ENCODE measurements at regions not wholly inside any gene's neighbourhood (a gene's known extent, or its start where the extent isn't known, plus 50 kb on each side); places are given as distances from the start of the nearest gene placed in this dataset.

DNA sequence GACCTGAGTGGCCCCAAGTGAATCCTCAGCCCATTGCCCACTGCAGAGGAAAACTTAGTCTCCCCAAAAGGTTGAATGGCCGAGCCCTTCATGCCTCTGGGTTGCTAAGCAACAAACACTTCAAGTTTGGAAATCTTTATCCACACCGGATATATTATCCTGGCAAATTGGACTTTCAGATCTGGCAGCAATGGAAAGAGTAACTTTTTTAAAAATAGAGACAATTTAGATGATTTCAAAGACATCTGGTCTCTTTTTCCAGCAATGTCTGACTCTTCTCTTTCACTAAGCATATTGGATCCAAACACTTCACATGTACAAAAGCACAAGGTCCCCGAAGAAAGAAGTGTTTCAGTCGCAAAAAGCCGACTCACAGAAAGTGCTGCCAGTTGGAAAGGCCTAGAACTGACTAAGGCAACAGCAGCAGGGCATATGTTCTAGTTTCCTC, 505.3 kb downstream of the SOX6 start:
- Histone ChIP-seq H3K9ac (ENCODE audit: insufficient read depth in 1 of 2, low read depth in 2 of 2, low read length in 2 of 2) (no peak overlapping the region), H3K9me3 (replicated peaks; ENCODE audit: control insufficient read depth, insufficient read depth, low read depth, low read length) (no peaks in the 10 kb centered on the region), H3K27me3 (ENCODE audit: control insufficient read depth in 2 of 2, insufficient read depth in 2 of 2, low read length in 2 of 2) (peaks cover 0 to 5% of the 10 kb centered on the region in 2 experiments; a peak in 4 of 5 replicates), H3K4me3 (no peak overlapping the region), H3K36me3 (ENCODE audit: control insufficient read depth, insufficient read depth, low read length) (no peaks in the 10 kb centered on the region), H4K20me1 (replicated peaks; ENCODE audit: control insufficient read depth, insufficient read depth, low read length) (no peaks in the 10 kb centered on the region), H2AFZ (ENCODE audit: low read depth, low read length) (no peak overlapping the region), H3K4me2 (ENCODE audit: insufficient read depth, low read length) (no peak overlapping the region), H3K27ac (ENCODE audit: extremely low read depth, low read depth, low read length) (no peak overlapping the region), H3K9me1 (ENCODE audit: control insufficient read depth, insufficient read depth, low read length) (no peaks in the 10 kb centered on the region), H3K79me2 (ENCODE audit: control insufficient read depth, insufficient read depth, low read length) (no peaks in the 10 kb centered on the region), H3K4me1 (replicated peaks in 1 of 2; ENCODE audit: control insufficient read depth in 2 of 2, insufficient read depth in 2 of 2, low read length in 2 of 2) (no peaks in the 10 kb centered on the region)
- WGBS (ENCODE audit: insufficient coverage, low coverage, missing lambda C conversion rate), result 4% methylated on average over 5 of the region's 5 CpGs
- POLR2A ChIA-PET, result no interaction called here
- DNase-seq (ENCODE audit: extremely low read depth in 1 of 4, low spot score in 3 of 4), result no peak
- in situ Hi-C loops (cut with MboI) (no loop called here), intact Hi-C loops (cut with micrococcal nuclease) (loop anchor here (10.0 kb wide), 1 partner anchor 764 kb away; no protein-coding TSS in a partner anchor)
- CTCF ChIA-PET (ENCODE audit: low intra/inter-chr PET ratio), result no interaction called here
- ATAC-seq, result no peak
- peak; percentile 60 for TF ChIP-seq RFX1 (IDR thresholded peaks at IDR 0.05)
- TF ChIP-seq ZNF766 (CRISPR knock-in tag; conservative IDR thresholded peaks at IDR 0.05), result no peak
- BruUV-seq (replicated peaks), result no TSS peak
- no peak for FAIRE-seq

DNA sequence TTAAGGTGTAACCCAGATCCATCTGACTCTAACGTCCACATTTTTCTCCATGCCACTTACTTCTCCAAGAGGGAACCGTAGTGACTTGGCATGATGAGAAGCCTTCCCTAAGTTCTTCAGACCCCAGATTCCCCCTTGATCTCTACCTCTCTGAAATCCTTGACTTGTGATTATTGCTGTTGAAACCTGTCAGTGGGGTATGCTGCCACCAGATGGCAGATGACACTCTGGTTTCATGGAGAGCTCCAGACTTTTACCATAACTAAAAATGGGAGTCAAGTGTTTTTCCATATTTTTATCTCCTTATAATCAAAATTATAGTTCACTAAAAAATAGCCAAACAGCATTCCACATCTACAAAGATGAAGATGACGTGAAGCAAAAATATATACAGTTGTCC, 504.2 kb downstream of the SOX6 start:
- Histone ChIP-seq H3K9me1 (ENCODE audit: control insufficient read depth, insufficient read depth, low read length) (no peaks in the 10 kb centered on the region), H3K79me2 (ENCODE audit: control insufficient read depth, insufficient read depth, low read length) (no peaks in the 10 kb centered on the region), H3K36me3 (ENCODE audit: control insufficient read depth, insufficient read depth, low read length) (no peaks in the 10 kb centered on the region), H3K9ac (ENCODE audit: insufficient read depth in 1 of 2, low read depth in 2 of 2, low read length in 2 of 2) (no peak overlapping the region), H4K20me1 (replicated peaks; ENCODE audit: control insufficient read depth, insufficient read depth, low read length) (no peaks in the 10 kb centered on the region), H3K27ac (ENCODE audit: extremely low read depth, low read depth, low read length) (no peak overlapping the region), H3K9me3 (replicated peaks; ENCODE audit: control insufficient read depth, insufficient read depth, low read depth, low read length) (no peaks in the 10 kb centered on the region), H3K4me2 (ENCODE audit: insufficient read depth, low read length) (no peak overlapping the region), H2AFZ (ENCODE audit: low read depth, low read length) (no peak overlapping the region), H3K4me1 (replicated peaks in 1 of 2; ENCODE audit: control insufficient read depth in 2 of 2, insufficient read depth in 2 of 2, low read length in 2 of 2) (no peaks in the 10 kb centered on the region), H3K27me3 (ENCODE audit: control insufficient read depth in 2 of 2, insufficient read depth in 2 of 2, low read length in 2 of 2) (peaks cover 0 to 10% of the 10 kb centered on the region in 2 experiments; a peak in 4 of 5 replicates), H3K4me3 (no peak overlapping the region)
- FAIRE-seq, result peak; percentile 59
- WGBS (ENCODE audit: insufficient coverage, low coverage, missing lambda C conversion rate), result 2% methylated on average over 3 of the region's 3 CpGs
- in situ Hi-C loops (cut with MboI), result no loop called here
- peak; percentile 53; the same call in 1 of the 3 replicates for ATAC-seq
- POLR2A ChIA-PET, result no interaction called here
- intact Hi-C loops (cut with micrococcal nuclease), result loop anchor here (1.0 to 10.0 kb wide), 2 partner anchors 71 to 763 kb away; no protein-coding TSS in a partner anchor
- CTCF ChIA-PET (ENCODE audit: low intra/inter-chr PET ratio), result interaction anchor here (0.7 to 1.3 kb wide), 5 partner anchors 65 to 761 kb away, joined by 3 to 7 read pairs (median 3); no protein-coding TSS in a partner anchor
- BruUV-seq (replicated peaks), result no TSS peak
- peak; percentile 14 to 50 (median 24) for DNase-seq (ENCODE audit: extremely low read depth in 1 of 4, low spot score in 3 of 4)
- TF ChIP-seq KHSRP (IDR thresholded peaks at IDR 0.05), result no peak
- no peak for TF ChIP-seq BMI1 (IDR thresholded peaks at IDR 0.05; ENCODE audit: low read length)
- TF ChIP-seq NR2F6 (CRISPR knock-in tag; IDR thresholded peaks at IDR 0.05), result no peak
- no peak for TF ChIP-seq ZNF224 (CRISPR knock-in tag; IDR thresholded peaks at IDR 0.05)
- TF ChIP-seq, protein P1, sequence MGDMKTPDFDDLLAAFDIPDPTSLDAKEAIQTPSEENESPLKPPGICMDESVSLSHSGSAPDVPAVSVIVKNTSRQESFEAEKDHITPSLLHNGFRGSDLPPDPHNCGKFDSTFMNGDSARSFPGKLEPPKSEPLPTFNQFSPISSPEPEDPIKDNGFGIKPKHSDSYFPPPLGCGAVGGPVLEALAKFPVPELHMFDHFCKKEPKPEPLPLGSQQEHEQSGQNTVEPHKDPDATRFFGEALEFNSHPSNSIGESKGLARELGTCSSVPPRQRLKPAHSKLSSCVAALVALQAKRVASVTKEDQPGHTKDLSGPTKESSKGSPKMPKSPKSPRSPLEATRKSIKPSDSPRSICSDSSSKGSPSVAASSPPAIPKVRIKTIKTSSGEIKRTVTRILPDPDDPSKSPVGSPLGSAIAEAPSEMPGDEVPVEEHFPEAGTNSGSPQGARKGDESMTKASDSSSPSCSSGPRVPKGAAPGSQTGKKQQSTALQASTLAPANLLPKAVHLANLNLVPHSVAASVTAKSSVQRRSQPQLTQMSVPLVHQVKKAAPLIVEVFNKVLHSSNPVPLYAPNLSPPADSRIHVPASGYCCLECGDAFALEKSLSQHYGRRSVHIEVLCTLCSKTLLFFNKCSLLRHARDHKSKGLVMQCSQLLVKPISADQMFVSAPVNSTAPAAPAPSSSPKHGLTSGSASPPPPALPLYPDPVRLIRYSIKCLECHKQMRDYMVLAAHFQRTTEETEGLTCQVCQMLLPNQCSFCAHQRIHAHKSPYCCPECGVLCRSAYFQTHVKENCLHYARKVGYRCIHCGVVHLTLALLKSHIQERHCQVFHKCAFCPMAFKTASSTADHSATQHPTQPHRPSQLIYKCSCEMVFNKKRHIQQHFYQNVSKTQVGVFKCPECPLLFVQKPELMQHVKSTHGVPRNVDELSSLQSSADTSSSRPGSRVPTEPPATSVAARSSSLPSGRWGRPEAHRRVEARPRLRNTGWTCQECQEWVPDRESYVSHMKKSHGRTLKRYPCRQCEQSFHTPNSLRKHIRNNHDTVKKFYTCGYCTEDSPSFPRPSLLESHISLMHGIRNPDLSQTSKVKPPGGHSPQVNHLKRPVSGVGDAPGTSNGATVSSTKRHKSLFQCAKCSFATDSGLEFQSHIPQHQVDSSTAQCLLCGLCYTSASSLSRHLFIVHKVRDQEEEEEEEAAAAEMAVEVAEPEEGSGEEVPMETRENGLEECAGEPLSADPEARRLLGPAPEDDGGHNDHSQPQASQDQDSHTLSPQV (IDR thresholded peaks at IDR 0.05), result no peak
- TF ChIP-seq RAD21 (CRISPR knock-in tag; conservative IDR thresholded peaks at IDR 0.05 in 1 of 2, IDR thresholded peaks at IDR 0.05 in 1 of 2), result peak; percentile 79 to 80
- no peak for TF ChIP-seq MYC (IDR thresholded peaks at IDR 0.05; ENCODE audit: low read depth, low read length)
- no peak for TF ChIP-seq MYC (CRISPR knock-in tag; IDR thresholded peaks at IDR 0.05; ENCODE audit: borderline replicate concordance, low read depth)
